LoVo (cell line): ENCODE measurements at regions not wholly inside any gene's neighbourhood (a gene's known extent, or its start where the extent isn't known, plus 50 kb on each side); places are given as distances from the start of the nearest gene placed in this dataset.
A peak's percentile ranks its signal among the peaks of the same experiment; 100 is the strongest.

Source experiments
- DNase-seq: peaks from one replicate; pipeline ENCODE4 v3.0.0-alpha.2; 2016; ENCODE audit warnings: low spot score

DNA sequence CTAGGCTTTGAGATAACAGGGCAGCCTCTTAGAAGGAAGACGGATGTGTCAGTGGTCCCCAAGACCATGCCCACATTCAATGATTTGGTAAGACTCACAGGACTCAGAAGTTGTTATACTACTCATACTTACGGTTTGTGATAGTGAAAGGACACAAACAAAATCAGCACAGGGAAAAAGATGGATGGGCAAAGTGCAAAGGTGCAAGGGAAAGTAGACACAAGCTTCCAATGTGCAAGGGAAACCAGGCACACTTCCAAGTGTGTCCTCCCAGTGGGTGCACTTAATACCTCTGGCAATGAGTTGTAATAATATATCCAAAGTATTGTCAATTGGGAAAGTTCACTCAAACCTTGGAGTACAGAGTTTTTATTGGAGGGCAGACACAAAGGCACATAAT lies 53.8 kb upstream of the VCX start:
- no peak for DNase-seq

DNA sequence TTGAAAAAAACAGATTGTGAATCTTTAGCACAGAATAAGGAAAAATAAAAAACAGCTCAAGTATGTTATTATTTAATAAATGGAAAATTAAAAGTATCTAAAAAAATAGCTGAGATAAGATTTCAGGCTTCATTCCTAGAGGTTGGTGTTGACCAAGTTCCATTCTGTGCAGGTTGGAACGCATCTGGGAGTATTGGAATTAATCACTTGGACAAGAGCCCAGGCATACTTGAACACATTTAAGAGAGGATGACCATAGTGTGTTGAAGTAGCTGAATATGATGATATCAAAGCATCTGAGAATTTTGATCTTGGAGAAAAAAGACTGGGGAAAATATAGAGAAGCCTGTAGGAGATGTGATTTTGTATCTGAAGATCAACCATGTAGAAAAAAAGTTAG lies 54.6 kb upstream of the VCX start:
- DNase-seq = no peak

DNA sequence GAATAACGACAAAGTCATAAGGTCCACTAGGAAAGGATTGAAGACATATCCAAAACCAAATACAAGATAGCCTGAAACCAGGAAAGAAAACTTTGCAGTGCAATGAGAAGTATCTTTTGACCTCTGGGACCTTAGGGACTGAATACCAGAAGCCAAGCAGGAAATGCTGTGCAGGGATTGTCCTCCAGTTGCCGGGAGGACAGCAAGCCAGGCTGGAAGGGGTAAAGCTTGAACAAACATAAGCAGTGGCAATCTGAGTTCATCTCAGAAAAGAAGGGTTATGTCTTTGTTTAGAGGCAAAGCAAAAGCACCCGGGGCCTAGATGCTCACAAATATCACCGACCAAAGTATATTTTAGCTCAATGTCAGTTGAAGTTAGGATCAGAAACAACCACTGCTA lies 55.3 kb upstream of the VCX start:
- no peak for DNase-seq

DNA sequence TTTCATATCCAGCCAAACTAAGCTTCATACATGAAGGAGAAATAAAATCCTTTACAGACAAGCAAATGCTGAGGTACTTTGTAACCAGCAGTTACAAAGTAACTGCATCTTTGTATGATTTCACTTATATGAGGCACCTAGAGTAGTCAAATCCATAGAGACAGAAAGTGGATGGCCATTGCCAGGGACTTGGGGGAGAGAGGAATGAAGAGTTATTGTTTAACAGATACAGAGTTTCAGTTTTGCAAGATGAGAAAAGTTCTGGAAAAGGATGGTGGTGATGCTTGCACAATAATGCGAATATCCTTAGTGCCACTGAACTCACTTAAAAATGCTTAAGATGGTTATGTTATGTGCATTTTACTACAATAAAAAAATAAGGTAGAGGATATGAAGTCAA lies 58.4 kb upstream of the VCX start:
- no peak for DNase-seq

DNA sequence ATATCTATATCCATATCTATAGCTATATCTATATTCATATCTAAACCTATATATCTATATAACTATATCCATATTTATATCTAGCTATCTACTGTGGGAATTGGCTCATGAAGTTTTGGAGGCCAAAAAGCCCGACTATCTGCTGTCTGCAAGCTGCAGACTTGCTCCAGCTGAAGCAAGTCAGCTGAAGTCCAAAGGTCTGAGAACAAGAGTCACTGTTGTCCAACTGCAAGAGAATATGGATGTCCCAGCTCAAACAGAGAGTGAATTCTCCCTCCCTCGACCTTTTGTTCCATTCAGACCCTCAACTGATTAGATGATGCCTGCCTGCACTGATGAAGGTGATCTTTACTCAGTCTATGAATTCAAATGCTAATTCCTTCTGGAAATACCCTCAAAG lies 63.3 kb upstream of the VCX start:
- DNase-seq = no peak

DNA sequence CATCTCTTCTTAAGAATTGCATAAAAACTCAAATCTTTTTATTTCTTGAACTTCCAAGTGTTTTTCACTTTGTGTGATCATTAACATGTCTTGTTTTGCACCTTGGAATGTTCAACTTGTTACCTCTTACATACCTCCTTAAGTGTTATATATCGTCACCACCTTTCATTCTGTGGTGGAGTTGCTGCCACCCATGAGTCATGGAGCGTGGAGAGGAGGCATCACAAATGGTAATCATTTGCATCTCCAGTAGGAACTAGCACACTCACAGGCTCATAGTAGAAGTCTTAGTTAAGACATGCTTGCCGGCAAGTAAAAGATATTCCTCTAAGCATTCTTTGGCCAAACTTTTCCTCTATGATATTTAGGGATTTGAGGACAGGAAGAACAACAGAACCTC lies 67.0 kb upstream of the VCX start:
- no peak for DNase-seq

DNA sequence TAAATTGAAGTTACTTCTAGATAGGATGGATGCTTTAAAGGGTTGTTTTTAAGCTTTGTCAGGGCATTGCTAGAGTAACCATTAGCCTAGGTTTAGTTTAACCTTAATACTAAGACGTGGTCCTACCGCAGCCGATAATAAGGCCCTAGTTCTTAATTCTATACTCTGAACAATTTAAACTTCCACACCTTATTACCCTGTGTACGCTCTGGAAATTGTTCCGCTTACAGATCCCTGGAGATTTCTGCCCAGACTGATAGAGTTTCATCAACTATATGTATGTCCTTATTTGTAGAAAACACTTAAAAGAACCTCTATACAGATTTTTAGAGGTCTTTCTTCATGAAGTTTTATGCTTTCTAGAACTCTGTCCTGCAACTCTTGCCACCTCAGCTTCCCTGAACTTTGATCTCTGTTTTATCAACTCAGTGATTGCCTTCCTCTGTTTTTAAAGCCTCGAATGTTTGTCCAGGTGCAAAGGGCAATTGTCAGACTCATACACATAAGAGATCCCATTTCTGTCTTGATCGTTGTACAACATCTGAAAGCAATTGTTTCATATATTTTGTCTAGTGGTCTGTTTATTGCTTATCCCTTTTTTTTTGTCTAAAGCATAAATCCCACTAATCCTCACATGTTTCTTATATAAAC lies 71.1 kb upstream of the VCX start:
- DNase-seq = peak; percentile 0

DNA sequence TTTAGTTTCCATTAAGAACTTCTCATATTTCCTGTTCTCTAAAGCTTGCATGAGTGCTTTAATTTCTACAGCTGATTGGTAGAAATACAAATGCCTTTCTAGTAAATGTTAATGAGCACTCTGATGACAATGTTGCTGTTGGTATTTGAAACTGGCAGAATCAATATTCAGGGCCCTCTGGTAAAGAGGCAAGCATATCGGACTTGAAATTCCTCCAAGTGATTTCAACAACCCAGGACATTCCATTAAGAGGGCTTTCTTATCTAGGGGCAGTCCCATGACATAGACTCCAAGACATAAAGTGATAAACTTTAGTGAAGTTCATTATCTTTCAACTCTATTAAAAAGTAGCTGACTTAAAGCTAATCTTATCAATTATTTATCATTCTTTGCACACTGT lies 83.1 kb upstream of the VCX start:
- no peak for DNase-seq

DNA sequence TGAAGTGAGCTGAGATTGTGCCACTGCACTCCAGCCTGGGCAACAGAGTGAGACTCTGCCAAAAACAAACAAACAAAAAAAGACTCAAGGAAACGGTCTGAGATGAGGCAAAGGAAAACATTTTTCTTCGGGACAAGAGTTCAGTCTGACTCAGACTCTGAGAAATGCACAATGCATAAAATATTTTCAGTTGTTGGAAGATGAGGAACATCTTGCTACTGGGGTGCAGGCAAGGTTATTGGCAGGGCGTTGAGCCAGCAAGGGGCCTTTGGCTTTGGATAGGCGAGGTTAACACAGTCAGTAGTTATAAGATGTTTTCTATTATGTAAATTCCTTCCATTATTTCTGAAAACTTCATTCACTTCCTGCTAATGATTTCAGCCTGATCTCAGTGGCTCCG lies 96.1 kb upstream of the VCX start:
- DNase-seq = no peak

DNA sequence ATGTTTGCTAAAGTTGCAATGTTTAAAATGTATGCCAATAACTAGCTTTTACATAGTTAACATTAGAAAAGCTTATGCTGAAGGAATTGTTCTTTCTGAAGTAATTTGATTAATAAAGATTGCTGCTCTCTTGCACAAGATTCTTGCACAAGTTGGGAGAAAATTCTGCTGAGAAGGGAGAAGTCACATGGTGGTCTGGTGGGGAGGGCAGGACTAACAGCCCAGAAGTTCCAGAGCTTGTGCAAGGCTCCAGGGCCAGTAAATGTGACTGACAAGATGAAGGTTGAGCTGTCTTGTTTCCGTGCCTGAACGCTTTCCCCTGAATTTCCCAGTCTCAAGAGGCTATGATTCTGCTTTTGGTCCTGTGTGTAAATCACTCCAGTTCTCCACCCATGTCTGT lies 112.9 kb upstream of the VCX start:
- no peak for DNase-seq

DNA sequence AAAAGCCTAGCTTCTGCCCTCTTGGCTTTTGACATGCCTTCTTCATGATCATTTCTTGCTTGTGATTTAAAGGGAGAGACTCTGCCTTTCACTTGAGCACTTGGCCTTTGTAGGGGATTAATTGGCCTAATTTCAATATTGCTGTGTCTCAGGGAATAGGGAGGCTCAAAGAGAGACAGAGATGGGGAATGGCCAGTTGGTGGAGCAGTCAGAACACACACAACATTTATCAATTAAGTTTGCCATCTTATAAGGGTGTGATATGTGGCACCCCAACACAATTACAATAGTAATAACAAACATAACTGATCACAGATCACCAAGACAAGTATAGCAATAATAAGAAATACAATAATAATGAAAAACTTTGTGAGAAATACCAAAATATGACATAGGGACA lies 122.5 kb upstream of the VCX start:
- no peak for DNase-seq

DNA sequence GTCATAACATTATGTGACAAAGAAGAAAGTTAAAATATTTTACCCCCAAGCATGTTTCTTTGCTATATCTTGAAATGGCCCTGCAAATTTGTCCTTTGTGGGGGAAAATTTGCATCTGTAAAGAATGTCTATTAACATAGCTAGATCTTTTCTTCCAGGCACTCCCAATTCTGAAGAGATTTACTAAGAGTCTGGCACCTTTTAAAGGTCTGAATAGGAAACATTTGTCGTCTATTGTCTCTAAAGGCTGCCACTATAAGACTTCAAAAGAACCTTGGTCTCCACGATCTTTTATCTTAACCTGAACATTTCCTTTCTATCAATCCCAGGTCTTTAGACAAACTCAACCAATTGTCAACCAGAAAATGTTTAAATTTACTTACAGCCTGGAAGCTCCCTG lies 128.6 kb upstream of the VCX start:
- no peak for DNase-seq

DNA sequence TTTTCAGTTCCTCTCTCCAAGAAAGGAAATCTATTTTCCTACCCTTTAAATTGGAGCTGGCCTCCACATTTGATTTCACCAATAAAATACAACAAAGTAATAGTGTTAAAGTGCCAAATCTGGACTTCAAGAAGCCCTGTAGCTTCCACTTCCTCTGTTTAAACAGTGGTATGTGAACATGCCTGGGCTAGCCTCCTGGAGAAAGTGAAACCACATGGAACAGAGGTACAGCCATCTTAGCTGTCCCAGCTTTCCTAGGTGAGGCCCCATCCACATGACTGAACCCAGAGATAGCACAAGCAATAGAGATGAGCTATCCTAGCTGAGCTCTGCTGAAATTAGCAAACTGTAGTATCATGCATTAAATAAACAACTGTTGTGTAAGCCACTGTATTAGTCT lies 131.8 kb upstream of the VCX start:
- no peak for DNase-seq

DNA sequence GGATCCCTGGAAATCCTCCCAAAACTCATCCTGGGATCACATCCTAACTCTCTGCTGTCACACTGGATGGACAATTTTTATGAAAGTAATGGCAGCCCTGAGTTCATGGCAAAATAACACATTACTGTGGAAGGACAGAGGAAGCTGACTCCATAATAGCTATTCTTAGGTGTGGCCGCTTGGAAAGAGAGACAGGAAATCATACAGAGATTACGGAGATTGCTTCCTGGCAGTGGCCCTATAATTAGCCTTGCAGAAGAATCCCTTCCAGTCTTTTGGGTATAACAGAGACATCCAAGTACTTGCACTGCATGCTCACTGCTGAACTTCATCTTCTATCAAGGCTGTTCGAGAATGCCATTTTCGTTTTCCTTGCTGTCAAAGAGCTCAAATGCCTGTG lies 133.1 kb upstream of the VCX start:
- no peak for DNase-seq

DNA sequence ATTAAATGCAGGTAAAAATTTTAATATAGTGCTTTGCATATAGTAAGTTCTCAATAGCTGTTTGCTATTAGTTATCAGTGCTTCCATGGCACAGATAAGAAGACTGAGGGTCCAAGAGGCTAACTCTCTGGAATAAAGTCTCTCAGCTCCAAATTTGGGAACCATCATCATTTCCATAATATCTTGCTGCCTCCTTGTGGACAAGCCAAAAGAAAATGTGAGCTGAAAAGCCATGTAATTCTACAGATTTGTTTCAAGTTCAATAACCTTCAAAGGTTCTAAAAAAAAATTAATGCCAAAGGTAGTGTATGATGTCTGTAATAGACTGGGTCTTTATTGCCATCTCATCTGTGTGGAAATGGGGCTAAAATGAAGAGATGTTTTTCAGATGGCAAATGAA lies 136.9 kb upstream of the VCX start:
- DNase-seq = no peak

DNA sequence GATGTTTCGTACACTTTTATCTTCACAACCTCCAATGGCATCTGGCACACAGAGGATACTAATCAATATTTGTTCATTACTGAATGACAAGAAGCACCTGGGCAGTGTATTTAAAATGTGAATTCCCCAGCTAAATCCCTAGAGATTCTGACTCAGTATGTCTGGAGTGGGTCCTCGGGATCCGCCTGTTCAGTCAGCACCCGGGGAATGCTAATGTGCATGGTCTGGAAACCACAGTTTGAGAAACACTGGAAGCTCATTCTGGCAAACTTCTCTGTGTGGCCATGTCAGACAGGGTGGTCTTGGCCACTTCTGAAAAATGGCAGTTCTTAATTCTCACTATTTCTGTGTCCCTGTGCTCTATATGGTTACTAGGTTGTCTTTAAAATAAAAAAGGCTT lies 138.8 kb upstream of the VCX start:
- DNase-seq = no peak

DNA sequence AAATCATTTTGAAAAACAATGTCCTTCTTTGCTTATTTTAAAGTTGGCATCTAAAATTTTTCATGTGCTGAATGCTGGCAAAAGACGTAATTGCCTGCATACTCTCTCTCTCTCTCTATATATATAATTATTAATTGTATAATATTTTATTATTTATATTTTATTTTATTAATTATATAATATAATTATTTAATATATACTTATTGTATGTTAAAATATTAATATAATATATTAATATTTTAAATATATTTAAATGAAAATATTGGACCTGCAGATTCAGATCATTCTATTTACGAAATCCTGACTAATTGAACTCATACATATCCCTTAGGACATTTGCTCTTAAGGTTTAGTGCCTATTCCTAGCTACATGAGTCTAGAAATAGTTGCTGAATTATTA lies 144.7 kb upstream of the VCX start:
- no peak for DNase-seq

DNA sequence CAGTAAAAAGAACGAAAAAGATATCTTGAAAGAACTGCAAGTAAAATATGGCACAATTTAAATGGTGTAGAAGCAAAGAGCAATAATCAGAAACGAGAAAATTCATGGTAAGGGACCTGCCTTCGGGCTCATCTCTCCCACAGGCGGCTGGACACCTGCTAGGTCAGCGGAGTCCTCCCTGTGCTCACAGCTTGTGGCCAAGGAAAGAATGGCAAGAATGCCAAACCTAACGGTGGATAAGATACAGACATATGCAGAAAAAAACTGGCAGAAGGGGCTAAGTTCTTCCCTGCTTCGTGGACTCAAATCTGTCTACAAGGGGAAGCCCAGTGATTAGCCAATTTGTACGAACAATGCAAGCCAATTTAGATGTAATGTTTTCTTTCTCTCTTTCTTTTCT lies 152.1 kb upstream of the VCX start:
- DNase-seq = no peak

DNA sequence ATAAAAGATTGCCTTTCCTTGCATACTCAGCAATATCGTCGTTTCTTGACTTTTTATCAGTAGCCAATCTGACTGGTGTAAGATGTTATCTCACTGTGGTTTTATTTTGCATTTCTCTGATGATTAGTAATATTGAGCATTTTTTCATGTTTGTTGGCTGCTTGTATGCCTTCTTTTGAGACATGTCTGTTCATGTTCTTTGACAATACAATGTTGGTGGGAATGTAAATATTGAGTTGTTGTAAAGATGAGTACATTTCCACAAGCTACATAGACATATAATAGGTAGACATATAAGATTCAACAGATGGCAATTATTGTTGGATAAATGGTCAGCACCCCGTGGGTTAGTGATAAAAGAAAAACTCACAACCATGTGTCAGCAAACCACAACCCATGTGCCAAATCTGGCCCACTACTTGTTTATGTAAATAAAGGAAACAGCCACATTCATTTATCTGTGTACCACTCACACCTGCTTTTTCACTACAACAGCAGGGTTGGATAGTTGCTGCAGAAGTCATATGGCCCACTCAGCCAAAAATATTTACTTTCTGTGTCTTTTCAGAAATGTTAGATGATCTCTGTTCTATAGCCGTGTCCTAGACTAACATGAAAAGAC lies 153.1 kb upstream of the VCX start:
- DNase-seq = no peak

DNA sequence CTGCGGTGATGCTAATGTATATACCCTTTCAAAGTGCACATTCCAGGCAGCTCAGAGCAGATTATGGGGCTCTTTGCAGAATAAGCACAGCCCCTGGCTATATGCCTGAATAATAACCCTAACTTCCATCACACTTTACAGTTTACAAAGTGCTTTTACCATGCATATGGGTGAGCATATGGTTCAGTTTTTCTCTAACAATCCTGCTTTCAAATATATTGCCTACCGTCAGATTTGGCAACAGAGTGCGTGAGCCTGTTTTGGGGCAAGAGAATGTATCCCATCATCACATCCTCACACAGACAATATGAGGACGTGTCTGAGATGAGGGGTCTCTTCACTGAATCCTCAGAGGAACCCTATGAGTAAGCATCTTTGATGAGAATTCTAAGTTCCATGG lies 162.8 kb upstream of the VCX start:
- no peak for DNase-seq

DNA sequence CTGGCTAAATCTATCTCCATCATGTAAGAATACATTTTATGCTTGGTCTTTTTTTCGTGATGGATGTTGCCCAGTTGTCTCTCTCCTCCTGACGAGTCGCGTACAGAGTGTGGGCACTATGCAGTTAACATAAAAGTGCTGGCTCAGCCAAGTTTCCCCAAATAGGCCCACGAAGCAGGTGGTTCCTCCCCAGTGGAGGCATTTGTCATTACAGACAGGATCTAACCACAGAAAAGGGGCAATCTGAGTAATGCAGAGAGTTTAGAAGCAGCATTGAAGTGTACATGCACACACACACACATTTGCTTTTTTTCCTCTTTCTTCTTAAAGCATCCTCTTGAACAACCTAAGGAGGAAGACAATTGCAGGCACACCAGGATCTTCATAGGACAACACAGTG lies 188.7 kb upstream of the VCX start:
- DNase-seq = no peak

DNA sequence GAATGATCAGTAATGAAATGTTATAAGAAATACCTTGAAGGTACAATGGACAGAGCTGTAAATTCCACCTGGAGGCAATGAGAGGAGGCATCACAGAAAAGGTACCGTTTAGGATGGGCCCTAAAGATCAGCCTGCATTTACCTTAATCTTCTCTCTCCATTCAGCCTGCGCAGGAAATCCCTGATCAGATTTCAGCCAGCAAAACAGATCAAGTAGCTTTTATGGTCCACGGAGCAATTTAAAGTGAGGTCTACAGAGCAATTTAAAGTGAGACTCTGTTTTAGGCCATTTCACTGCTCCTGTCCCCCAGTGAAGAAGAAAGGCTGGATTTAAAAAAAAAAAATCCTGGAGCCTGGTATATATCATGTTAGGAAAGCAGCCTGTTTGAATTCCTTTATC lies 195.1 kb upstream of the VCX start:
- DNase-seq = no peak

DNA sequence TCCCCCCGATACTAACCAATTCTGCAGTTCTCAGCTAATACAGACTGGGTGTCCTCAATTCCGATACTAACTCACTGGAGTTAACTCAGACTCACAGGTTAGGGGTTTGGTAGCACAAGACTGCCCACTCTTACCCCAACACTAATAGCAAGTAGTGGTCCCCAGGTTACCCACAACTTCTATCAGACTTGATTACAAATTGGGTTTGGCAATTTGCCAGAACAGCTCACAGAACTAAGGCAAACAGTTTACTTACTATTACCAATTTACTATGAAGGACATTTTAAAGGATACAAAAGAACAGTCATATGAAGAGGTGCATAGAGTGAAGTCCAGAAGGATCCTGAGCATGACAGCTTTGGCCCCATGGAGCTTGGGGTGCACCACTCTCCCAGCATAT lies 201.8 kb upstream of the VCX start:
- DNase-seq = no peak

DNA sequence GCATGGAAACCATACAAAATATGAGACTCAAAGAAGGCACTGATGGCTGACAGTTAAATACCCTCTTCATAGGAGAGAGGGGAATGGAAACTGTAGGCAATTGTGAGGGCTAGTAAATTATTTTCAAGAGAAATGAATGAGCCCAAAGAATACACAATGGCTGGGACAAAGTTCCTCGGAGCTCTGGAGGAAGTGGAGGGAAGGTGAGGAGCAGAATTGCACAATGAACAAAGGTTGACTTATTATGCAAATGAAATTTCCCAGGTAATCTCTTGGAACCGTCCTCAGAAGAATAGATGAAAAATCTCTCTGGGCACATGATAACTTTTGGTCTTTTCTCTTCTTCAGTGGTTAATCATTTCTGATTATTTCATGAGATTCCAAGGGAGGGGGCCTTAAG lies 202.6 kb upstream of the VCX start:
- no peak for DNase-seq
